GM19463 (cell line): ENCODE measurements at regions not wholly inside any gene's neighbourhood (a gene's known extent, or its start where the extent isn't known, plus 50 kb on each side); places are given as distances from the start of the nearest gene placed in this dataset.

Experiments
- ATAC-seq: cut with Tn5 transposase; IDR thresholded peaks from one replicate; pipeline ENCODE4 v1.9.1; 2021; ENCODE audit warnings: mild to moderate bottlenecking, moderate library complexity; ENCODE audit not compliant: unreplicated experiment

- ATAC-seq: no peak
These were observed 812.3 kb downstream of the PDHA2 start for GRCh38 chr4:96652158-96652557.

DNA sequence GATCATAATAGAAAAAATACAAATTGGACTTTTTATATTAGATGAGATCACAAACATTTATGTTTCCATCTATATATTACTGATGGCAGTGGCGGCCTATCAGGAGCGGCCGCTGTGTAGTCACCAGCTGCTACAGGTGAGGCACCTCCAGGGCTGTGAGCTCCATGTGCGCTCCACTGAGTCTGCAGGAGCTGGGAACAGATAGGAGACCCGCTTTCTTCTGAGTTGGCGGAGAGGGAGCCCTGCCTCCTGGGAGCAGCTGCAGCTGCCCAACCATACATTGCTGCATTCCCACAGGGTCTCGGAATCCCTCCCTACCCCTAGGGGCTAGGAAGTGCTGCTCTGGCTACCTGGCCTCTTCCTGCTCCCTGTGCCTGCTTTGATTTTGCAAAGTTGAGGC is 812.9 kb downstream of the PDHA2 start:
- ATAC-seq: no peak

DNA sequence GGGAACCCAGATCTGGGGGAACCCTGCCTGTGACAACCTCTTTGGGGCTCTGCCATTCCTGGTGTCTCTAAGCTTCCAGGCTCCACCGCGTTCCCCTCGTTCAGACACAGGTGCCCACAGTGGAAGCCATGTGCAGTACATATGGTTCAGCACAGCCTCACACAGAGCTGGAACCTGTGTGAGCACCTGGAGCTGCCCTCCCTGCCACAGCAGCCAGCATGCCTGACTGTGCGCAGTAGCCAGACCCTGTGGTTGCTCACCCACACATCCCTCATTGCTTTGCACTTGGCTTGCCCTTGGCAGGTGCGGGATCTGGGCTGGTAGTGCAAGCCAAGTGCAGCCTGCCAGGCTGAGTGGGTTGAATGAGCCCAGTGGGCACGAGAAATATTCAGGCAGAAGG is 814.2 kb downstream of the PDHA2 start:
- ATAC-seq: no peak

- ATAC-seq: no peak
These were observed 830.5 kb downstream of the PDHA2 start for GRCh38 chr4:96670381-96670780.

DNA sequence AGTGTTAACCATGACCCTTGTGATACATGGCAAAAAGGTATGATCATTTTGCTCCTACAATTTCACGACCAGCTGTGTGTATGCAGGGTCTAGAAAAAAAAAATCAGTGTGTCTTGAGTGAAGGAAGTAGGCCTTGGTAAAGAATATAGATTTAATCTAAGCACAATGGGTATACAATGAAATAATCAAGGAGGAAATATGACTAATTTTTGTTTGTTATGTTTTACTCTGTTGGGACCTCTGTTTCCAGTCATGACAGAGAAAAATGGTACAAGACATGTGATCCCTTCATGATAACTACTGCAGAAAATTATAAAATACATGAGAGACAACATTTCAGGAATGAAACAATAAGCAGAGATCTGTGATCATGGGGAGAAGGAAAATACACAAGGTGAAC is 835.5 kb downstream of the PDHA2 start:
- no peak for ATAC-seq

GRCh38 chr4:96675896-96676295 is 836.0 kb downstream of the PDHA2 start:
- no peak for ATAC-seq

DNA sequence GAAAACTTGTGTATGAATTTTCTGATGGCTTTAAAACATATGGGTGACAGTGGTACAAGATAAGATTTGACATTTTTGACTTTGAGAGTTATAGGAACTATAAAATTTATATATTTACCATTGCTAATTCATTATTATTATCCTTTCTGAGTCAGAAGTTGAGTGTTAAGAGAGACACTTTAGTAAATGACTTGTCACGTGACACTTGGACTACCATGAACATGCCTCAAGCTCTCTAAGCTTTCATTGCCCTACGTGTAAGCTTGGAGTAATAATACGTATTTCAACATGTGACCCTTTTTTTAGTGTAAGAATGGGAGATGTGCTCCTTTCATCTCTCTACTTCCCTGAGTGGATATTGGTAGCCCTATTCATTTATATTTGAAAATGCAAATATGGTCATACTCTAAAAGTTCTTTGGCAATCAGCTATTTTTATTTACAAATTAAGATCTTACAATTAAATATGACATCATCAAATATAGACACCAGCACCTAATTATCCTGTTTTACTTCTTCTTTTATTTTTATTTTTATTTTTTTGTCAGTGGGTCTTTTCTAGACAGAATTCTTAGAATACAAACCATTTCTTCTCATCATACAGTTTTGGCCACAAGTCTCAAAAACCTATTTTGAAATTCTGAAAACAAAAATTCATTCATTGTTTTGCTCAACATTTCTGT is 837.0 kb downstream of the PDHA2 start:
- ATAC-seq: no peak

DNA sequence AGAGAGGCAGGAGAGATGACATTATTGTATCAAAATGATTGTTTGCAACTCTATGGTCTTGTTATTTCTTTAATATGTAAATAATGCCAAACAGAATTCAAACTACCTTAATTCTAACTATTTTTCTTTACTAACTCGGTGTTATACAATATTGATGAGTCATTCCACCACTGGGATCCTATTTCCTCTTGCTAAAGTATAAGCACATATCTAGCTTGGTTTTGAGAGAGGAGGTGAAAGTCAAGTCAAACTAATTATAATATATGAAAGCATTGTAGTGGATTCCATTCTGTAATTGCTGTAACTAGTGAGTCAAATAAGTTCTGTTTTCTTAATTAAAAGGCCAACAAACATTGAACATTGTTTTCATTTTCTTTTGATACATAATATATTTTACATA is 837.6 kb downstream of the PDHA2 start:
- ATAC-seq: no peak

DNA sequence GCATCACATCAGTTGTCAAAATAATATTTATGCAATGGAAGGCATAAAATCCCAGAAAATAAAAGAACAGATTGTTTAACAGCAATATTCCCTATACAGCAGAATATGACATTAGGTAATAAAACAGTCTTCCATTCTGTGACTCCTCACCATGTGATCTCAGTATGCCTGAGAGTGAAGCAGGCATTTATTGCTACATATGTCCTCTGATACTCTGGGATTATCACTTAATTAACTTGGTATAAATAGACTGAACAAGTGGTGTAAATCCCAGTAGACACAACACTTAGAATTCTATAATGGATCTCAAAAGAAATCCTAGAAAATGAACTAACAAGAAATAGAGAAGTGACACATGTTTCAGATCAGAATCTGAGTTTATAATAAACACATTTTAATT is 841.3 kb downstream of the PDHA2 start:
- ATAC-seq: no peak

- ATAC-seq: no peak
These were observed 845.8 kb downstream of the PDHA2 start for GRCh38 chr4:96685691-96686090.

- no peak for ATAC-seq
These were observed 851.6 kb downstream of the PDHA2 start for GRCh38 chr4:96691521-96691920.

GRCh38 chr4:96698831-96699230 is 858.9 kb downstream of the PDHA2 start:
- no peak for ATAC-seq

DNA sequence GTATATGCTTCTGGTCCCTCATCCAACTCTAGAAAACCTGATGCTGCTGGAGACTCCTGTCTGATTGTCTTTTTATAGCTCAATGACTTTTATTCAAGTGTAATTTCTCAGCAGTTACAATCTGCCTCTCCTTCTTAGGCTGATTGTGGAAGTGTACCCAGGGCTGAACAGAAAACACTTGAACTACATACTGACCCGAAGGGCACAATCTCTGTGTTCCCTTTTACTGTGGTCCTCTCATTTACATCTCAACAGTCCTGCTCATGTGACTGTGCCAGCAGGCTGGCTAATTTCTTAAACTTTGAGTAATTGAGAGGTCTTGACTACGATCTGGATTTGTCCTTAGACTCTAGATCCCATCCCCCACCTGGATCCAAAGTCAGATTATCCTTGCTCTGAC is 863.4 kb downstream of the PDHA2 start:
- ATAC-seq: no peak

DNA sequence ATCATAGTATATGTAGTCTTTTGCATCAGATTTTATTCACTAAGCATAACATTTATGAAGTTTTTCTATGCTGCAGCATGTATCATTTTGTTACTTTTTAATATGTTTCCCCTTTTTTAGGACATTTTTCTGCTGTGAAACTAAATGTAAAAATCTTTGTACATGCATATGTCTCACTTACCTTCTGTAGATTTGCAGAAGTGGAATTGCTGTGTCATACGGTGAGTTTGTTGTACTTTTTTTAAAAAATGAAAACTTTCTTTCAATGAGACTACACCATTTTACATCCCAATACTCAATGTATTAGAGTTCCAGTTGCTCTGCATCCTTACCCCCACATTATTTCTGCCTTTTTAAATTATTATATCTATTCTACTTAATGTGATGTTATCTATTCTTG is 868.9 kb downstream of the PDHA2 start:
- ATAC-seq: no peak

DNA sequence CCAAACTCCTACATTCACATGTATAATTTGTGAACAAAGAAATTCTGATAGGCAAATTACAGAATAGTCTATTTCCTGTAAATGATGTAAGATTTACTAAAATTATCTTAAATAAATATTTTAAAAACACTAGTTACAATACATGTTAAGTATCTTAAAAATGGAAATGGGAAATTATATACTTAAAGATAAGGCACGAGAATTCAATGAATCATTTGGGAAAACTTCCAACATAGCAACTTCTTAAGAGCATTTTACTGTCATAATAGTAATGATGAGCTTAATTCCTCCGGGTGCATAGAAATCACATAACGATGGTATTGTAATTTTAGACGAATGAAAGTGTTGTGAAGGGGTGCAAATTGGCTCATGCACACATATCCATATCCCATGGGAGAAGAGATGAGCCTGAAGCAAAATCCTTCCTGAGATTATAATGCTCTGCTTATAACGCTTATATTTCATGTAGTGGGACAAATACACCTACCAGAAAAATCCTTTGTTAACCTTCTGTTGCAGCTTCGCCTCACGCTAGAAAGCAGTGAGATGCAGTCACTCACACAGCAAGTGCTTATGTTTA is 873.5 kb downstream of the PDHA2 start:
- no peak for ATAC-seq

DNA sequence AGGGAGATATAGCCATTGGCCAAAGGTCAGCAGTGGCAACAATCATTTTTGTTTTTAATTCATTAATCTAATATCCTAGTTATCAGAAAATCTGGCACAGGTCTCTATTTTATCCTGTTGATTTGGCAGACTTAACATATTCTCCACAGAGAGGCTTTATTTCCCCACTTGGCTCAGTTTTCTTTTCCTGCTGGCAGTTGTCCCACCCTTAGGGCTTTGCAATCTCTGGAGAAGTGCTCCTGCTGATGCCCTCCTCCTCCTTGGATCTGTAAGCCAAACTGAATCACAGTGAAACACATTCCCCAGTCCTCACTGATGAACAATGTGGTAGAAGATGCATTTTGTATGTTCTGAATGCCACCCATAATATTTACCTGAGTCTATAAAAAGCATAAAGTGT is 889.7 kb downstream of the PDHA2 start:
- ATAC-seq: no peak

- no peak for ATAC-seq
These were observed 890.5 kb downstream of the PDHA2 start for GRCh38 chr4:96730432-96730831.

- ATAC-seq: no peak
These were observed 896.5 kb downstream of the PDHA2 start for GRCh38 chr4:96736352-96736889.

DNA sequence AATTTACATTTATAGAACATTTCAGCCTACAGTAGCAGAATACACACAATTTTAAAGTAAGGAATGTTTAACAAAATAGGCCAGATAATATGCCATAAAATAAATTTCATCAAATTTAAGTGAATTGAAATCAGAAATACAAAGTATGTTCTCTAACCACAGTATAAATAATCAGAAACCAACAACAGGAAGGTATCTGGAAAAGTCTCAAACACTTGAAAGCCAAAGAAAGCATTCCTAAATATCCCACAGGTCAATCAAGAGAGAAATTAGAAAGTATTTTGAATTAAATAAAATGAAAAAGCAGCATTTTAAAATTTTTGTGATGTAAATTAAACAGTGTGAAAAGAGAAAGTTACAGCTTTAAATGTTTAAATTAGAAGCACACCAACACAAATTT is 899.2 kb downstream of the PDHA2 start:
- no peak for ATAC-seq

- no peak for ATAC-seq
These were observed 902.6 kb downstream of the PDHA2 start for GRCh38 chr4:96742332-96743014.

DNA sequence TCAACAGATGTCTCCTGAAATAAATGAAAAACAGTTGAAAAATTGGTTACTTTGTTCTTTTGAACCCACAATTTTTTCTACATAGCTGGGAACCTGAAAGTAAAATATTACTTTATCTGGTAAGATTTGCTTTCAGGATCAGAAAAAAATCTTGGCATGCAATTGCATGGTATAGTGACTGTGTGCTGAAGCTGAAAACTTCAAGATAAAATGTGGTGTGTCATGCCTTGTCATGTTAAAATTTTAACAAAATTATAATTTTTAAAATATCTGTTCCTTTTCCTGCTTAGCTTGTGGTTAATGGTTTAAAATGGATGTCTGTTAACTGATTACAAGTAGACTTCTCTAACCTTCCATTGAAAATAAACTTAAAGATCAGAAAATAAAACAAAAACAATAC is 904.8 kb downstream of the PDHA2 start:
- no peak for ATAC-seq

- no peak for ATAC-seq
These were observed 913.3 kb downstream of the PDHA2 start for GRCh38 chr4:96753216-96753615.
